Muscle of leg (tissue), 3 donors: ENCODE measurements at regions not wholly inside any gene's neighbourhood (a gene's known extent, or its start where the extent isn't known, plus 50 kb on each side); places are given as distances from the start of the nearest gene placed in this dataset.
A peak's percentile ranks its signal among the peaks of the same experiment; 100 is the strongest.

ENCODE experiments used
- DNase-seq: peaks from one replicate; pipeline ENCODE4 v3.0.0; 2013
- H3K27ac ChIP-seq: one replicate; pipeline ENCODE4 v1.5.1; 2013; ENCODE audit warnings: mild to moderate bottlenecking, low read length, control low read depth
- H3K27me3 ChIP-seq: one replicate; pipeline ENCODE4 v1.6.1; 2013; ENCODE audit warnings: low read length; ENCODE audit not compliant: control insufficient read depth, insufficient read depth
- H3K36me3 ChIP-seq: one replicate; pipeline ENCODE4 v1.6.1; 2013; ENCODE audit warnings: low read length; ENCODE audit not compliant: control insufficient read depth, insufficient read depth
- H3K4me1 ChIP-seq: one replicate; pipeline ENCODE4 v1.6.1; 2013; ENCODE audit warnings: low read length; ENCODE audit not compliant: control insufficient read depth, insufficient read depth
- H3K4me3 ChIP-seq: one replicate; pipeline ENCODE4 v1.5.1; 2013; ENCODE audit warnings: low read length, control low read depth
- H3K9me3 ChIP-seq: replicated peaks from 2 replicates; pipeline ENCODE4 v1.6.1; 2013; ENCODE audit warnings: low read depth, low read length; ENCODE audit not compliant: control insufficient read depth
- WGBS: methylation state at CpG from one replicate; pipeline ENCODE4 v1.1.5; 2013; ENCODE audit warnings: missing lambda C conversion rate; ENCODE audit not compliant: insufficient coverage; 5-methylcytosine and 5-hydroxymethylcytosine counted together

DNA sequence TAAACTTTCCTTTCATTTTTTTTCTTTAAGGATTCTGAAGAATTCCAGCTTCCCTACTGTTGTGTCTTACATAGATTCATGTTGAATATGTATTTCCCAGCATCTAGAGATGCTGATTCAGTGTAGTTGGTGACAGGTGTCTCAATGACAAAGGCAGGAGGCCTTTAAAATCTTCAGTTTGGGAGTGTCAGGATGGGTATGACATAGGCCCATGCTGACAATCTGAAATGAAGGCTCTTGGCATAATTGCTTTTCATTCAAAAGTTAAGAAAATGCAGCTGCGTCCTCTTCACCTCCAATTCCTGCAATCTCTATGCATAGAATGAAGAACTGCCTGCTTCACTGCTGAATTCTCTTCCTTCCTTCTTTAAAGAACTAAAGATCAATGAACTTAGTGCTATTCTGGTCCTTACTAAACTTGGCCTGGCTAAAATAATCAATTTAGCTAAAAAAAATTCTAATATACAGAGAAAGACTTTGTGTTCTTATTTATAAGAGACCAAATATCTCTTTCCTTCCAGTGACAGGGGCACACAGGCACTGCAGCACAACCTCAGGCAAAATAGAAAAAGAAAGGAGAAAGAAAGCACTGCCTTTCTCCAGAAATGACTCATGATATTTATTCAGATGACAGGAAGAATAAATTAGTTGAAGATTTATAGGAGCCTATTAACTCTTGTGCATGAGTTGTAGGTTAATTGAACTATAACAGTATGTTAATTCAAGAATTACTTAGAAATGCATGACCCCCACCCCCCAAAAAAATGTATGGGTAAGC, 152.6 kb upstream of the GBE1 start:
- no peaks in the 10 kb centered on the region for H3K4me1 ChIP-seq
- H3K27ac ChIP-seq = no peak overlapping the region
- H3K4me3 ChIP-seq = no peak overlapping the region
- no CpG with 5 or more reads among the region's 1 CpG for WGBS
- DNase-seq = no peak
- H3K9me3 ChIP-seq = no peaks in the 10 kb centered on the region
- H3K36me3 ChIP-seq = no peaks in the 10 kb centered on the region
- H3K27me3 ChIP-seq = no peaks in the 10 kb centered on the region

DNA sequence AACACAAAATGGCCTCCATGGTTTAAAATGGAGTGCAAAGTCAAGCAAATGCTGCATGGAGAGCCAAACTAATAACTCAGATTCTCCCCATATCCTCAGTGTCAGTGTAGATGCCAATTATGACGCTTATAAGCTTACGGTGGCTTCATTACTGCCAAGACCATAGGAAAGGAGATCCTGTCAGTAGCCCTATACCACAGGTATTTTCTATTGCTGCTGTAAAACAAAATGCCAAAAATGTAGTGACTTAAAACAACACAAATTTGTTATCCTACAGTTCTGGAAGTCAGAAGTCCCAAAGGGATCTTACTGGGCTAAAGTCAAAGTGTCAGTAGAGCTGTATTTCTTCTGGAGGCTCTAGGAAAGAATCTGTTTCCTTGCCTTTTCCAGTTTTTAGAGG, 149.8 kb upstream of the GBE1 start:
- Histone ChIP-seq H3K27me3 (no peaks in the 10 kb centered on the region), H3K9me3 (no peaks in the 10 kb centered on the region), H3K4me1 (no peaks in the 10 kb centered on the region), H3K36me3 (no peaks in the 10 kb centered on the region), H3K4me3 (no peak overlapping the region), H3K27ac (no peak overlapping the region)
- peak; percentile 86 for DNase-seq
- no CpG with 5 or more reads among the region's 2 CpGs for WGBS

DNA sequence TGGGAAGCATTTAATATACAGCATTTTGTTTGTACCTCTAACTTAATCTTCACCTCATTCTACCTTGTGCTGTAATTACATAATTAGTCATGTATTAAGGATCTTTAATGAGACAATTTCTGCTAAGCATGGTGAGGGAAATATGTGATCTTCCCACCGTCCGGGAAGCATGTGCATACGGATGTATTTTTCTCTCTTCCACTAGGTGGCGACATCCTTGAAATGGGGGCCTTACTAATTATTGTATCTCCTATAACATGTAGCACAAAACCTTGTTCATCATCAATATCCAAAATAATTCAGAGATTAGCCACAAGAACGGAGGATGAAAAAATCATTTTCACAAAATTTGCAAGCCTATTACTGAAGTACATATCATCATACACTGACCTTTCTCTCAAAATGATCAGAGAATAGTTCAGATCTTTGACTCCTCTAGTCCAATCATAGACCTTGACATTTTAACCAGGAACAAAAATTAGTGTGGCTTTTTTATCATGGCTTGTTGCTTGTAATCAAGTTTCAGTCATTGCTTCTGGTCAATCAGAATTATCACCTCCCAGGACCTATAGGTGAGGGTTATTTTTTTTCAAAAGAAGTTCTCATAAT, 148.9 kb upstream of the GBE1 start:
- Histone ChIP-seq H3K36me3 (no peaks in the 10 kb centered on the region), H3K4me3 (no peak overlapping the region), H3K27ac (peak overlapping the region; percentile 24), H3K4me1 (no peaks in the 10 kb centered on the region), H3K9me3 (no peaks in the 10 kb centered on the region), H3K27me3 (no peaks in the 10 kb centered on the region)
- no CpG with 5 or more reads among the region's 5 CpGs for WGBS
- peak; percentile 37 for DNase-seq

DNA sequence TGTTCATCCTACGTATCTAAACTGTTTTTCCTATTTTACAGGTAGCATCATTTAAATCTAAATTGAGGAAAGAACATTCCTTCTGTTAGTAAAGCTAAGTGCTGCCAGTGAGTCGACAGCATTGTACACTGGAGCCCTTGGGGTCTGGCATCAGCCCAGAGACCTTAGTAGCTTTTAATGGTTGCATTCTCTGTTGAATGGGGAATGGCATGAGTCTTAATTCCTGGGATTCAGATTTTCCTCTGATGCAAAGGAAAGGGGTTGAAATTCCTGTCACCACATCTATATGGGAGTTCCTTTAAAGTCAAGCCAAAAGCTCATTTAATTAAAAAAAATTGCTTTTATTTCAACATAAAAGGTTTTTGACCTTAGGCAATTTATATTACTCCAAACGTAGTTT, 148.4 kb upstream of the GBE1 start:
- Histone ChIP-seq H3K27me3 (no peaks in the 10 kb centered on the region), H3K9me3 (no peaks in the 10 kb centered on the region), H3K4me3 (no peak overlapping the region), H3K4me1 (no peaks in the 10 kb centered on the region), H3K36me3 (no peaks in the 10 kb centered on the region), H3K27ac (no peak overlapping the region)
- WGBS = no CpG with 5 or more reads among the region's 3 CpGs
- no peak for DNase-seq

DNA sequence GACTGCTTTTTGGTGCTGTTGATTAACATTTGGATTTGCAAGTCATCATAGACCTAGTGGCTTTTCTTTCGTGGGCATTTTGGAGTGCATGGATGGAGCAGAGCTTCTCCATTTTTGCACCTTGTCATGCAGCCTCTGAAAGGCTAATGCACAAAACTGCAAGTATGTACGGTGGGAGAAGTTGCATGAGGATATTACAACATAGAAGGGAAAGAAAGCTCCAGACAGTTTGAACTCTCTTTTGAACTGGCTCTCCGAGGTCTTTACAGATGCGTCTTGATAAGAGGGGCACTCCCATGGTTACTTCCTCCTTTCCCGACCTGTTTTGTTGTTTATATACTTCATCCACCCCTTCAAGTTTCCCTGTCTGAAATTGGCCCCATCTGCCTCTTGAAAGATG, 147.1 kb upstream of the GBE1 start:
- Histone ChIP-seq H3K36me3 (no peaks in the 10 kb centered on the region), H3K27ac (no peak overlapping the region), H3K4me1 (no peaks in the 10 kb centered on the region), H3K9me3 (no peaks in the 10 kb centered on the region), H3K4me3 (no peak overlapping the region), H3K27me3 (no peaks in the 10 kb centered on the region)
- no peak for DNase-seq
- 90% methylated on average over 1 of the region's 5 CpGs for WGBS

DNA sequence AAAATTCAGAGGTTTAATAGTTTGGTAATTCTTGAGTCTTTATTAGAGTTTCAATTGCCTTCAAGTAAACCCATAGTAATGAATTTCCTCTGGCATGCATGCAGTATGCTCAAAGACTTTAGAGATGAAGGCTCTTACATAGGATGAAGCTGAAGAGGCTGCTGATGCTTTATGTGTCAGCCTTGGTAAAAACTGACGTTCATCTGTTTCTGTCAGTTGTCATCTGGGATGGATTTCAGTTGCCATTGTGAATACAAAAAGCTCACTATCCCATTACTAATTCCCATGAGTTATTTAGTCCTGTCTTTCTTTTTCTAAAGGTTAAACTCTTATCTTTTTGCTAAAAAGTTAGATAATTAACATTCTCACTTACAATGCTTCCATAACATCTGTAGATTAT, 136.9 kb upstream of the GBE1 start:
- H3K36me3 ChIP-seq = no peaks in the 10 kb centered on the region
- H3K27me3 ChIP-seq = no peaks in the 10 kb centered on the region
- DNase-seq = no peak
- no peak overlapping the region for H3K4me3 ChIP-seq
- H3K27ac ChIP-seq = no peak overlapping the region
- H3K4me1 ChIP-seq = no peaks in the 10 kb centered on the region
- WGBS = no CpG with 5 or more reads among the region's 1 CpG
- no peaks in the 10 kb centered on the region for H3K9me3 ChIP-seq

DNA sequence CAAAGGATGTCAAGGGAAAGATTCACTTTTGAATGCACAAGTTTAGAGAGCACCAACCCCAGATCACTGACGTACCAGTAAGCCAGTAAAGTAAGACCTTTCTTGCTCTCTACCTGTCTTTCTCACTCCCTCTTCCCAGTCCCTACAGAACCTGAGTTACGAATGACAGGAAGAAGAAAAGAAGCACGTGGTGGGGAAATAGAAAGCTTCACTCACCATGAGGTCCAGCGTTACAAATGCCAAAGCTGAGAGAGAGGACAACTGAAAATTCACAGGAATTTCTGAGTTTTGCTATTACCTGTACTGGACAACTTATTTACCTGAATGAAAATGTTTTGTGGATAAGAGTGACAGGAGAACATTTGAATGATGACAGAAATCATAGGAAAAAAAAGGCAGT, 133.2 kb upstream of the GBE1 start:
- no peak for DNase-seq
- no peaks in the 10 kb centered on the region for H3K27me3 ChIP-seq
- H3K4me1 ChIP-seq = no peaks in the 10 kb centered on the region
- no peaks in the 10 kb centered on the region for H3K36me3 ChIP-seq
- WGBS = 80% methylated on average over 1 of the region's 4 CpGs
- no peak overlapping the region for H3K27ac ChIP-seq
- no peaks in the 10 kb centered on the region for H3K9me3 ChIP-seq
- H3K4me3 ChIP-seq = no peak overlapping the region

DNA sequence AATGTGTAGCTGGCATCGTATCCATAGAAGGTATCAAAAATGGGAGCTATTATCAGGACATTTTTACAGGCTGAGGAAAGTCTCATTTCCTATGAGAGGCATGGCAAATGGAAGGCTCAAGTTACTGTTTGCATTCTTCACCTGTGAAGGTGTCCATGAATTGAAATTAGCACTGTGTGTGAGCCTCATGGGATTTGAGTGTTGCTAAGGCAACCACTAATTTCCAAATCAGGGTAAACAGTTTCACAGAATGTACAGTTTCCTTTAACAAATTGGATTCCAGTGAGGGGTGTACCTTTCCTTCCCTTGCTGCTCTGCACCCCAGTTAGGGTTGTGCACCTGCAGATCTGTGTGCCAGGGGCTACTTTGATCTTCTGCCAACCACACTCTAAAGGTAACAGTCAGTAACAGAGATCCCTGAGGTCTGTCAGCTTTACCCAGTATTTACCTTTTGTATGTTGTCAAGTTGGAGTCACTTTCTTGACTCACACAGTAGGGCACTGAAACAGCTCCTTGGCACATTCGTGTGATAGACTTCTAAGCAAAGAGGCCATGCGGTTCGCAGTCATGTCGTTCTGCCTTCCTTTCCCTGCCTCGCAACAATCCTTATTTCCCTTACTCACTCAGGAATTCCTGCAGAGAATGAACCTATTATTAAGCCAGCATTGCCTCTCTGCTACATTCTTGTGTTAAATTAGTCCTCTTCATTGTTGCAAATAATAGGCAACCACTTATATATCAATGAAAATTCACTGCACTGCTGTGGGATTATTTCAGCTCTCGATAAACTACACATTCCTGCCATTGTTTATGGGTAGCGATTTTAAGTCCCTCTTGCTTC, 129.8 kb upstream of the GBE1 start:
- WGBS = 67% methylated on average over 4 of the region's 8 CpGs
- Histone ChIP-seq H3K4me3 (no peak overlapping the region), H3K36me3 (no peaks in the 10 kb centered on the region), H3K27me3 (no peaks in the 10 kb centered on the region), H3K9me3 (no peaks in the 10 kb centered on the region), H3K4me1 (peaks cover 3% of the 10 kb centered on the region), H3K27ac (no peak overlapping the region)
- DNase-seq = no peak

DNA sequence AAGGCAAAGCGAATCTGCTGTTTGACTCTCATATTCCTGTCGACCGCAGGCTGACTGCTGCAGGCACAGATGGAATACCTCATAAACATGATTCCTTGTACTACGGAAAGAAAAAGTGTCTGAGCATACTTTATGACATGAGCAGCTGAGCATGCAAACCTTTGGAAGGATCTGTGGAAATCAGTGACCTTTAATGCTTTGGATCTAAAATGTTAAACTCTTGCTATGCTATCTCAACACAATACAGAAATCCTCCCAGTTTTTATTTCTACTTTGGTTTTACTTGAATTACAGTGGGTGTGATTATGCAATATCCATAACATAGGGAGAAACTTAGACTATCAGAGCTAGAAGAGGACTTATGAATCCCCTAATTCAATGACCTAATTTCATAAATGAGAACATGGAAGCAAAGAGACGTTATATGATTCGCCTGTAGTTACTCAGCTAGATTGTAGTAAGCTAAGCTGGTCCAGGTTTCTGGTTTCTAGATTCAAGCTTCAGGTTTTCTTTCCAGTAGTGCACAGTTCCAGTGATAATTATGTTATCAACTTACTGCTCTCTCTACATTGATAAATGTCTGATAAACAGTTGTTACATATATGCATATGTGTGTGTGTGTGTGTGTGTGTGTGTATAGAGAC, 127.6 kb upstream of the GBE1 start:
- Histone ChIP-seq H3K4me1 (peaks cover 3% of the 10 kb centered on the region), H3K27me3 (no peaks in the 10 kb centered on the region), H3K9me3 (no peaks in the 10 kb centered on the region), H3K36me3 (no peaks in the 10 kb centered on the region), H3K27ac (peak overlapping the region; percentile 33), H3K4me3 (no peak overlapping the region)
- peak; percentile 79 for DNase-seq
- 7% methylated on average over 3 of the region's 6 CpGs for WGBS

DNA sequence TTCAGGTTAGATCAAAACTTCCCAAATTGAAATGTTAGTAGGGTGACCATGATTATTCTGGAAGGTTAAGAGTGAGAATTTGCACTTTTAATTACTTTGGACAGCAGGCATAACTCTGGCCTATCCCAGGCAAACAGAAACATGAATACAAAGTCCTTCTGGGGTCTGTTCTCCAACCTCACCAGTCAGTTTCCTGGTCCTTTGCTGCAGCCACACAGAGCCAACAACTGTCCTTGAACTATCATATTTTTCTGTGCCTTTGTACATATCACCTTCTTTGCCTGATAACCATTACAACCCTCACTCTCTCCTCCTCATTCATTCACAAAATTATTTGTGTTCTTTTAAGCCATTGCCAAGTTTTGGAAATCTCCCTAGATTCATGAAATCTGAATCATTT, 126.0 kb upstream of the GBE1 start:
- H3K27ac ChIP-seq = no peak overlapping the region
- no peaks in the 10 kb centered on the region for H3K9me3 ChIP-seq
- no peaks in the 10 kb centered on the region for H3K36me3 ChIP-seq
- no peak for DNase-seq
- no peaks in the 10 kb centered on the region for H3K27me3 ChIP-seq
- H3K4me1 ChIP-seq = peaks cover 3% of the 10 kb centered on the region
- H3K4me3 ChIP-seq = no peak overlapping the region
